Ovary (tissue), 7 donors: ENCODE measurements at regions not wholly inside any gene's neighbourhood (a gene's known extent, or its start where the extent isn't known, plus 50 kb on each side); places are given as distances from the start of the nearest gene placed in this dataset.

Experiments
- DNase-seq, 5 donors: peaks; one replicate each; pipeline ENCODE4 v3.0.0-alpha.2; 2019 to 2020
- H3K27ac ChIP-seq, 2 donors: fragments of 200-600 bp; one replicate each; pipeline versions ENCODE4 v1.5.1 to v1.8.0; 2019 to 2022
- H3K27me3 ChIP-seq: fragments of 200-600 bp; one replicate; pipeline ENCODE4 v1.8.0; 2022
- H3K36me3 ChIP-seq: fragments of 200-600 bp; sonication (generic); one replicate; pipeline ENCODE4 v1.5.1; 2019
- H3K4me1 ChIP-seq: one replicate; pipeline ENCODE4 v1.8.1; 2013; ENCODE audit warnings: mild to moderate bottlenecking, moderate library complexity; ENCODE audit not compliant: insufficient read depth
- H3K4me3 ChIP-seq: fragments of 200-600 bp; sonication (generic); one replicate; pipeline ENCODE4 v1.5.1; 2017
- H3K9me3 ChIP-seq, 2 donors: fragments of 200-600 bp in 1 of 2; sonication (generic) in 1 of 2; one replicate each; pipeline versions ENCODE4 v1.5.1 to v1.8.1; 2013 to 2019; ENCODE audit warnings: mild to moderate bottlenecking in 1 of 2, moderate library complexity in 1 of 2
- EP300 ChIP-seq: sonication (generic); formaldehyde crosslinking; IDR thresholded peaks from one replicate; pipeline ENCODE4 v1.6.1; 2017; ENCODE audit warnings: antibody characterized with exemption
- POLR2A ChIP-seq: fragments of 450-650 bp; IDR thresholded peaks from one replicate; pipeline ENCODE4 v1.6.1; 2017; ENCODE audit warnings: antibody characterized with exemption, mild to moderate bottlenecking, moderate library complexity
- WGBS, 3 donors: extraction: QIAGEN DNeasy Blood & Tissue Kit in 1 of 3; methylation state at CpG; one replicate each; pipeline versions ENCODE4 v1.1.5 to v1.1.7; 2013 to 2017; 5-methylcytosine and 5-hydroxymethylcytosine counted together
- intact Hi-C, 4 donors: fragments of 100-400 bp; cut with DNase I; formaldehyde crosslinking; loops; one replicate each; pipeline versions ENCODE4 v1.11.0 to v1.15.1; 2022 to 2023
- TF ChIP-seq, protein P1 (sequence below), 3 donors: fragments of 450-650 bp in 2 of 3; fragments of 200-600 bp in 1 of 3; IDR thresholded peaks; one replicate each; pipeline versions ENCODE4 v1.5.1 to v1.8.0; 2016 to 2022; ENCODE audit warnings: antibody characterized with exemption in 3 of 3, mild to moderate bottlenecking in 1 of 3
- donor health status: DM: no; HTN: no; CAD: no; lungs with moderate emphysema.
- donor health status: DM: no; HTN: no; CAD: no.
- donor health status: Bipolar disorder and iron deficiency.
- donor health status: DM: no; HTN: no; CAD: no.
- donor health status: DM: yes; HTN: yes; CAD: no.

DNA sequence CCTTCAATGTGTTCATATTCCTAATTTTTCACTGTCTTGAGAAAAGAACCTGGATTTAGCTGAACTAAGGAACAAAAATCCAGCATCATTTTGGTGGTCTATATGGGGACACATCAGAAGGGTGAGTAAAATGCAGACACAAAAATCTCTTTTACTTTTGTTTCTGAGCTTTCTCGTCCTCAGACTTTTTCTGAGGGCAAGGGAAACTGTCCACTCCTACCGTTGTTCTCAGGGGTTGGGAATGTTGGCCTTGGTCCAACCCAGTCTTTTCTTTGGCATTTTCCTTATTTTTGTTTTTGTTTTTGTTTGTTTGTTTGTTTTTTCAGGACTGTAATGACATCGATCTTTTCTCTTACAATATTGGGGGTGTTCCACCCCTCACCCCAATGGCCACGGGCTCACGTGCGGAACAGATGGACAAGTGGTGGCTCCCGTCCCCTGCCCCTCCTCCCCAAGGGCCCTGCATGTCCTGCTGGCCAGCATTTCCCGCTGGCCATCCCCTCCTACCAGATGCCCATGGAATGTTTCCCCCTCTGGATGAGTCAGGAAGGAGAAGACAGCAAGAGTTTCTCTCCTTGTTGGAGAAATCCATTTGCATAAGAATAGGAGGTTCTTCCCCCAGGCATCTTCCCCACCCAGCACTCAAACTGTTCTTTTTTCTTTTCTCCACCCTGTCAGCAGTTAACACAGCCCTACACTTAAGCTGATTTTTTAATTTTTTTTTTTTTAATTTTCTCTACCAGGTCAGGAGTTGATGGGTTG is 305.4 kb upstream of the NDST4 start:
- no peaks in the 10 kb centered on the region for H3K27me3 ChIP-seq
- TF ChIP-seq POLR2A (no peak), EP300 (no peak)
- TF ChIP-seq, protein P1, sequence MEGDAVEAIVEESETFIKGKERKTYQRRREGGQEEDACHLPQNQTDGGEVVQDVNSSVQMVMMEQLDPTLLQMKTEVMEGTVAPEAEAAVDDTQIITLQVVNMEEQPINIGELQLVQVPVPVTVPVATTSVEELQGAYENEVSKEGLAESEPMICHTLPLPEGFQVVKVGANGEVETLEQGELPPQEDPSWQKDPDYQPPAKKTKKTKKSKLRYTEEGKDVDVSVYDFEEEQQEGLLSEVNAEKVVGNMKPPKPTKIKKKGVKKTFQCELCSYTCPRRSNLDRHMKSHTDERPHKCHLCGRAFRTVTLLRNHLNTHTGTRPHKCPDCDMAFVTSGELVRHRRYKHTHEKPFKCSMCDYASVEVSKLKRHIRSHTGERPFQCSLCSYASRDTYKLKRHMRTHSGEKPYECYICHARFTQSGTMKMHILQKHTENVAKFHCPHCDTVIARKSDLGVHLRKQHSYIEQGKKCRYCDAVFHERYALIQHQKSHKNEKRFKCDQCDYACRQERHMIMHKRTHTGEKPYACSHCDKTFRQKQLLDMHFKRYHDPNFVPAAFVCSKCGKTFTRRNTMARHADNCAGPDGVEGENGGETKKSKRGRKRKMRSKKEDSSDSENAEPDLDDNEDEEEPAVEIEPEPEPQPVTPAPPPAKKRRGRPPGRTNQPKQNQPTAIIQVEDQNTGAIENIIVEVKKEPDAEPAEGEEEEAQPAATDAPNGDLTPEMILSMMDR (IDR thresholded peaks at IDR 0.05), result no peak
- no peak for DNase-seq
- WGBS, 3 donors, result 71 to 79% (median 73%) methylated on average over 8 of the region's 8 CpGs
- no peak overlapping the region for H3K27ac ChIP-seq
- no peaks in the 10 kb centered on the region for H3K4me1 ChIP-seq
- no peaks in the 10 kb centered on the region for H3K9me3 ChIP-seq
- H3K36me3 ChIP-seq, result no peaks in the 10 kb centered on the region
- intact Hi-C loops, result no loop called here
- no peak overlapping the region for H3K4me3 ChIP-seq

DNA sequence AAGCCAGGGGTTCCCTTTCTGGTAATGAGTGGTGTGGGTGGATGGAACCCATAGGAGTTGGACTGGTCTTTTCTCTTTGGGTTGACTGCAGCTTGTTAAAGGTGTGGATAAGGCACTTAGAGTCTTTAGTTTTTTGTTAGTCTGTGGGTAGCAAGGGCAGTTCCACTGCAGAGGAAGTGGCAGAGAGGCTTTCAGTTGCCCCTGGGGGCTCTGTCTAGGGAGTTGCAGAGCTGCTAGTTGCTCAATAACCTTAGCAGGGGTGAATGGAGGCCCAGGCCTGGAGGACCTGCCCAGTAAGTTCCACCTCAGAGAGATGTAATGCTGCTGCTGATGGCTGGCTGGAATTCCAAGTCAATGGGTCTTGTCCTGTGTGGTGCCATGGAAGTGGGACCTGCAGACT is 282.6 kb upstream of the NDST4 start:
- no peak for TF ChIP-seq EP300
- no peak for TF ChIP-seq POLR2A
- TF ChIP-seq, protein P1 (IDR thresholded peaks at IDR 0.05), result no peak
- Histone ChIP-seq H3K27me3 (no peaks in the 10 kb centered on the region), H3K4me1 (no peaks in the 10 kb centered on the region), H3K27ac (no peak overlapping the region), H3K4me3 (no peak overlapping the region), H3K9me3 (no peaks in the 10 kb centered on the region), H3K36me3 (no peaks in the 10 kb centered on the region)
- intact Hi-C loops, result no loop called here
- no peak for DNase-seq

DNA sequence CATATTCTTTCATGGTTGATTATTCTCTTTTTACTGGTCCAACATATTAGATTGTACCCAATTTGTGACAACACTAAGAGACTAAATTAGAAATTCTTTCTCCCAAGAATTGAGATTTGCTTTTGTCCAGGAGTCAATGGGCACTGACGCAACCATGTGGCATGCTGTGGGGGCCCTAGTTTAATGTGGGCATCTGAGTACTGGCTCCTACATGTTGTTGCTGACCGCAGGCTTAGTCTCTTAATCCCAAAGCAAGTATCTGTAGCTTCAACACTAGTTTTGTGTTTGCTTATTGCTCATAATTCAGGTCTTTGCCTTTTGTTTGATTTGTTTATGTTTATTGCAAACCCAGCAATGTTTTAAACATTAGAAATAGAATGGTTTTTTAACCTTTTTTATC is 263.4 kb upstream of the NDST4 start:
- Histone ChIP-seq H3K36me3 (no peaks in the 10 kb centered on the region), H3K4me3 (no peak overlapping the region), H3K9me3 (no peaks in the 10 kb centered on the region), H3K27ac (no peak overlapping the region), H3K27me3 (no peaks in the 10 kb centered on the region), H3K4me1 (no peaks in the 10 kb centered on the region)
- intact Hi-C loops, result no loop called here
- no peak for DNase-seq
- no peak for TF ChIP-seq POLR2A
- WGBS, 3 donors, result 68 to 96% (median 95%) methylated on average over 2 of the region's 2 CpGs

DNA sequence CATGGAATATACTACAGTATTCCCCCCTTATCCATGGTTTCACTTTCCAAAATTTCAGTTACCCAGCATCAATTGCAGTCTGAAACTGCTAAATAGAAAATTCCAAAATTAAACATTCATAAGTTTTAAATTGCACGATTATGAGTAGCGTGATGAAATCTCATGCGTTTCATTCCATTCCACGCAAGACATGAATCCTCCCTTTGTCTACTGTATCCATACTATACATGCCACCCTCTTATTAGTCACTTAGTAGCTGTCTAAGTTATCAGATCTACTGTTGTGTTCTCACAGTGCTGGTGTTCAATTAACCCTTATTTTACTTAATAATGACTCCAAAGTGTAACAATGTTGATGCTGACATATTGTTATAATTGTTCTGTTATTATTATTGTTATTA is 261.2 kb upstream of the NDST4 start:
- Histone ChIP-seq H3K27me3 (no peaks in the 10 kb centered on the region), H3K4me1 (no peaks in the 10 kb centered on the region), H3K36me3 (no peaks in the 10 kb centered on the region), H3K27ac (no peak overlapping the region), H3K4me3 (no peak overlapping the region), H3K9me3 (no peaks in the 10 kb centered on the region)
- intact Hi-C loops, result no loop called here
- DNase-seq, result no peak
- 92 to 94% (median 93%) methylated on average over 4 of the region's 4 CpGs for WGBS, 3 donors
- TF ChIP-seq EP300 (no peak), POLR2A (no peak)
- TF ChIP-seq, protein P1 (IDR thresholded peaks at IDR 0.05), result no peak

- Histone ChIP-seq H3K4me1 (no peaks in the 10 kb centered on the region), H3K4me3 (no peak overlapping the region), H3K27ac (no peak overlapping the region), H3K9me3 (no peaks in the 10 kb centered on the region), H3K27me3 (no peaks in the 10 kb centered on the region), H3K36me3 (no peaks in the 10 kb centered on the region)
- TF ChIP-seq POLR2A, result no peak
- TF ChIP-seq EP300, result no peak
- TF ChIP-seq, protein P1 (IDR thresholded peaks at IDR 0.05), result no peak
- intact Hi-C loops, result no loop called here
- 17 to 33% (median 18%) methylated on average over 3 of the region's 3 CpGs for WGBS, 3 donors
- DNase-seq, result no peak
These were observed 257.1 kb upstream of the NDST4 start for GRCh38 chr4:115370490-115370889.
